ENCODE measurements at regions not wholly inside any gene's neighbourhood (a gene's known extent, or its start where the extent isn't known, plus 50 kb on each side); places are given as distances from the start of the nearest gene placed in this dataset.
"Not testable (repeated sequence)": the region's sequence is repeated elsewhere in the genome, so short reads cannot be mapped to it uniquely, and the experiment has no call there.

- Histone ChIP-seq H3K27ac (ENCODE audit: low read length) (no peak overlapping the region), H3K27me3 (ENCODE audit: control insufficient read depth, insufficient read depth, low read length) (no peaks in the 10 kb centered on the region), H3K9me3 (replicated peaks; ENCODE audit: control insufficient read depth, low read depth, low read length) (peaks cover 5% of the 10 kb centered on the region), H3K36me3 (ENCODE audit: control insufficient read depth, insufficient read depth, low read length) (no peaks in the 10 kb centered on the region), H3K4me3 (ENCODE audit: low read length) (no peak overlapping the region), H3K4me1 (ENCODE audit: control insufficient read depth, insufficient read depth, low read length) (no peaks in the 10 kb centered on the region)
- no peak for DNase-seq
Measured at GRCh38 chr20:53818457-53819177, 225.0 kb upstream of the ZNF217 start.

GRCh38 chr20:53817513-53817912, 223.9 kb upstream of the ZNF217 start:
- not testable (repeated sequence) for H3K27ac ChIP-seq (ENCODE audit: low read length); H3K9me3 ChIP-seq (replicated peaks; ENCODE audit: control insufficient read depth, low read depth, low read length); H3K36me3 ChIP-seq (ENCODE audit: control insufficient read depth, insufficient read depth, low read length); H3K4me3 ChIP-seq (ENCODE audit: low read length); DNase-seq; H3K4me1 ChIP-seq (ENCODE audit: control insufficient read depth, insufficient read depth, low read length); H3K27me3 ChIP-seq (ENCODE audit: control insufficient read depth, insufficient read depth, low read length)
- WGBS (ENCODE audit: insufficient coverage): 88% methylated on average over 3 of the region's 7 CpGs

GRCh38 chr20:53816872-53817398, 223.3 kb upstream of the ZNF217 start:
- DNase-seq: no peak
- WGBS (ENCODE audit: insufficient coverage): 84% methylated on average over 2 of the region's 4 CpGs
- H3K9me3 ChIP-seq (replicated peaks; ENCODE audit: control insufficient read depth, low read depth, low read length): peaks cover 5% of the 10 kb centered on the region
- no peak overlapping the region for H3K4me3 ChIP-seq (ENCODE audit: low read length)
- no peaks in the 10 kb centered on the region for H3K27me3 ChIP-seq (ENCODE audit: control insufficient read depth, insufficient read depth, low read length)
- no peaks in the 10 kb centered on the region for H3K36me3 ChIP-seq (ENCODE audit: control insufficient read depth, insufficient read depth, low read length)
- no peak overlapping the region for H3K27ac ChIP-seq (ENCODE audit: low read length)
- H3K4me1 ChIP-seq (ENCODE audit: control insufficient read depth, insufficient read depth, low read length): no peaks in the 10 kb centered on the region

- Histone ChIP-seq H3K4me1 (ENCODE audit: control insufficient read depth, insufficient read depth, low read length) (no peaks in the 10 kb centered on the region), H3K27ac (ENCODE audit: low read length) (no peak overlapping the region), H3K9me3 (replicated peaks; ENCODE audit: control insufficient read depth, low read depth, low read length) (peaks cover 5% of the 10 kb centered on the region), H3K27me3 (ENCODE audit: control insufficient read depth, insufficient read depth, low read length) (no peaks in the 10 kb centered on the region), H3K4me3 (ENCODE audit: low read length) (no peak overlapping the region), H3K36me3 (ENCODE audit: control insufficient read depth, insufficient read depth, low read length) (no peaks in the 10 kb centered on the region)
- no peak for DNase-seq
Measured at GRCh38 chr20:53815509-53815908, 221.9 kb upstream of the ZNF217 start.

GRCh38 chr20:53814060-53814459, 220.4 kb upstream of the ZNF217 start:
- Histone ChIP-seq H3K9me3 (replicated peaks; ENCODE audit: control insufficient read depth, low read depth, low read length) (no peaks in the 10 kb centered on the region), H3K36me3 (ENCODE audit: control insufficient read depth, insufficient read depth, low read length) (no peaks in the 10 kb centered on the region), H3K27ac (ENCODE audit: low read length) (no peak overlapping the region), H3K27me3 (ENCODE audit: control insufficient read depth, insufficient read depth, low read length) (no peaks in the 10 kb centered on the region), H3K4me3 (ENCODE audit: low read length) (no peak overlapping the region), H3K4me1 (ENCODE audit: control insufficient read depth, insufficient read depth, low read length) (no peaks in the 10 kb centered on the region)
- WGBS (ENCODE audit: insufficient coverage): no CpG with 5 or more reads among the region's 2 CpGs
- DNase-seq: no peak

GRCh38 chr20:53813636-53814035, 220.0 kb upstream of the ZNF217 start:
- Histone ChIP-seq H3K36me3 (ENCODE audit: control insufficient read depth, insufficient read depth, low read length) (no peaks in the 10 kb centered on the region), H3K27me3 (ENCODE audit: control insufficient read depth, insufficient read depth, low read length) (no peaks in the 10 kb centered on the region), H3K27ac (ENCODE audit: low read length) (no peak overlapping the region), H3K9me3 (replicated peaks; ENCODE audit: control insufficient read depth, low read depth, low read length) (no peaks in the 10 kb centered on the region), H3K4me1 (ENCODE audit: control insufficient read depth, insufficient read depth, low read length) (no peaks in the 10 kb centered on the region), H3K4me3 (ENCODE audit: low read length) (no peak overlapping the region)
- 85% methylated on average over 4 of the region's 5 CpGs for WGBS (ENCODE audit: insufficient coverage)
- DNase-seq: no peak

GRCh38 chr20:53811577-53811976, 217.9 kb upstream of the ZNF217 start:
- Histone ChIP-seq H3K36me3 (ENCODE audit: control insufficient read depth, insufficient read depth, low read length) (no peaks in the 10 kb centered on the region), H3K9me3 (replicated peaks; ENCODE audit: control insufficient read depth, low read depth, low read length) (no peaks in the 10 kb centered on the region), H3K27me3 (ENCODE audit: control insufficient read depth, insufficient read depth, low read length) (no peaks in the 10 kb centered on the region), H3K27ac (ENCODE audit: low read length) (no peak overlapping the region), H3K4me1 (ENCODE audit: control insufficient read depth, insufficient read depth, low read length) (no peaks in the 10 kb centered on the region), H3K4me3 (ENCODE audit: low read length) (no peak overlapping the region)
- DNase-seq: no peak

- WGBS (ENCODE audit: insufficient coverage): no CpG with 5 or more reads among the region's 6 CpGs
- Histone ChIP-seq H3K27ac (ENCODE audit: low read length) (no peak overlapping the region), H3K4me1 (ENCODE audit: control insufficient read depth, insufficient read depth, low read length) (no peaks in the 10 kb centered on the region), H3K9me3 (replicated peaks; ENCODE audit: control insufficient read depth, low read depth, low read length) (no peaks in the 10 kb centered on the region), H3K36me3 (ENCODE audit: control insufficient read depth, insufficient read depth, low read length) (no peaks in the 10 kb centered on the region), H3K27me3 (ENCODE audit: control insufficient read depth, insufficient read depth, low read length) (no peaks in the 10 kb centered on the region), H3K4me3 (ENCODE audit: low read length) (no peak overlapping the region)
- DNase-seq: no peak
Measured at GRCh38 chr20:53810661-53811355, 217.2 kb upstream of the ZNF217 start.

- Histone ChIP-seq H3K4me1 (ENCODE audit: control insufficient read depth, insufficient read depth, low read length) (no peaks in the 10 kb centered on the region), H3K27me3 (ENCODE audit: control insufficient read depth, insufficient read depth, low read length) (no peaks in the 10 kb centered on the region), H3K4me3 (ENCODE audit: low read length) (no peak overlapping the region), H3K36me3 (ENCODE audit: control insufficient read depth, insufficient read depth, low read length) (no peaks in the 10 kb centered on the region), H3K9me3 (replicated peaks; ENCODE audit: control insufficient read depth, low read depth, low read length) (no peaks in the 10 kb centered on the region), H3K27ac (ENCODE audit: low read length) (no peak overlapping the region)
- DNase-seq: no peak
- WGBS (ENCODE audit: insufficient coverage): no CpG with 5 or more reads among the region's 2 CpGs
Measured at GRCh38 chr20:53809728-53810365, 216.2 kb upstream of the ZNF217 start.

- Histone ChIP-seq H3K27ac (ENCODE audit: low read length) (no peak overlapping the region), H3K4me1 (ENCODE audit: control insufficient read depth, insufficient read depth, low read length) (no peaks in the 10 kb centered on the region), H3K4me3 (ENCODE audit: low read length) (no peak overlapping the region), H3K9me3 (replicated peaks; ENCODE audit: control insufficient read depth, low read depth, low read length) (no peaks in the 10 kb centered on the region), H3K27me3 (ENCODE audit: control insufficient read depth, insufficient read depth, low read length) (no peaks in the 10 kb centered on the region), H3K36me3 (ENCODE audit: control insufficient read depth, insufficient read depth, low read length) (no peaks in the 10 kb centered on the region)
- DNase-seq: no peak
- WGBS (ENCODE audit: insufficient coverage): 100% methylated on average over 1 of the region's 2 CpGs
Measured at GRCh38 chr20:53809217-53809616, 215.6 kb upstream of the ZNF217 start.

All from muscle of leg (tissue), 3 donors.